Left colon (tissue), 2 donors: ENCODE measurements at regions not wholly inside any gene's neighbourhood (a gene's known extent, or its start where the extent isn't known, plus 50 kb on each side); places are given as distances from the start of the nearest gene placed in this dataset.

Experiments used
- ATAC-seq: fragments of 200-7000 bp; cut with Tn5 transposase; one replicate; pipeline ENCODE4 v1.9.1; 2020; ENCODE audit warnings: mild to moderate bottlenecking, moderate library complexity
- DNase-seq, 2 donors: peaks; one replicate each; pipeline ENCODE4 v3.0.0-alpha.2; 2020
- intact Hi-C, 2 donors: fragments of 100-400 bp; cut with DNase I in 1 of 2; cut with micrococcal nuclease in 1 of 2; formaldehyde crosslinking; loops; one replicate each; pipeline versions ENCODE4 v1.11.2 to v1.14.0; 2022; cut with DNase I, micrococcal nuclease
- donor health status: DM: no; HTN: no; CAD: no.
- donor health status: DM: yes; HTN: yes; CAD: no.

- intact Hi-C loops: no loop called here
- ATAC-seq: no peak
- DNase-seq: no peak
Measured at GRCh38 chr12:13628067-13628466, 353.3 kb downstream of the GRIN2B start.

DNA sequence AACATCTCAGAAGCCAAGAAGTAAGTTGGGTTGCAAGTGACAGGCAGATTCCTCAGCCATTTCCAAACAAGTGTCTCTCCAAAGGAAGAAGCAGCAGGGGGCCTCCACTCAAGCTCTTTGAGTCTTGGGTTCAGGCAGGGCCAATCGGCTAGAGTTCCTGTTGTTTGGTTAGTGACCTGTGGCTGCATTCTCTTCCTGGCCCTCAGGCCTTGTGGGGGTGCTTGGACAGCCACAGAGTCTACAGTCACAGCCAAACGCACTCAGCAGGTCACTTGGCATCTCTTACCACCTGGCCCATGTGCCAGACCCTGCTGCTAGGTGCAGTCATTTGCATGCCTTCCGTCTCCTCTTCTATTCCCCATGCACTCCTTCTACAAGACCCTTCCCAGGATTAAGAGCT lies 353.9 kb downstream of the GRIN2B start:
- ATAC-seq: no peak
- intact Hi-C loops: no loop called here
- no peak for DNase-seq

DNA sequence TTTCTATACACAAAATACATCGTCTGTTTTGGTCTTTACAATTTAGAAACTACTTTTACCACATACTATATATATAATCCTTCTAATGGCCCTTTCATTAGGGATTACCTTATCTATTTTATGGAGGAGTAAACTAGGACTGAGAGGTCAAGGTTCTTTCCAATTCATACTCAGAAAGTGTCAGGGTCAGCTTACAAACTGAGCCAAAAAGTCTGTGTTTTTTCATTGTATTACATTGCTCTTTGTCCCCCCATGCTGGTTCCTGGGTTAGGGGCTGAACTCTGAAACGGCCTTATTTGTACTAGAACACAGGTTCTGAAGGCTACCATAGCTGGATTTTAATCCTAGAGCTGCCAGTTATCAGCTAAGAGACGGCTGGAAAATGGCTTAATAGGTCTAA lies 368.1 kb downstream of the GRIN2B start:
- DNase-seq (no peak), ATAC-seq (no peak)
- intact Hi-C loops: no loop called here

DNA sequence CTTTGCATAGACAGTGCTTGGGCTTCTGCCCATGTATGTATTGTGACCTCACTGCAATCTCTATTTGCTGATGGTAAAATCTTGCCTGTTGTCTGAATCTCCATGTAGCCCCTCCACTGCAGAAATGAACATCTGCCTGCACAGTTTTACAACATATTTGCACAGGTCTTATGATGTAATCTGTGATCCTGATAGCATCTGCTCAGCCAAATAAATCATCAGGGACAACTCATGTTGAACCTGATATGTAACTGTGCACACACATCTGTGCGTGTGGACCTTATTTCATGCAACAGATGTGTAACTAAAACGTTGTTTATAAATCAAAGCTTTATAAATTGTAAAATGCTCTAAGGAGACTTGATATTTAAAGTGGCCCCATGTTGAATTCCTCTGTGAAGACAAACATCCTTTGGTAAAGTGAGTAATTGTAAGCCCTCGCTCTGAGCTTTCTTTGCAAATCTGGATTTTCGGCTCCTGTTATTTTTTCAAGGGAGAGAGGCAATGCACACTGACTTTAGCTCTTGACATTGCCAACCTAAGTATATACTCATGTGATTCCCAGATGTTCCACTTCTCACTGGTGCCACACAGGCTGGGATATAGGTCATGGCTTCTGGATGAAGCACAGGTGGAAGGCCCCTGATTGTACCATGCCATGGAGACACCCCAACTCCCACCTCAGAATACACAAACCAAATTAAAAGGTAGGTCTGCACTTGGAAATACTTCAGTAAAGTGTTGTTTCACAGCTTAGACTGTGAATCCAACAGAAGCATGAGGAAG lies 371.3 kb downstream of the GRIN2B start:
- intact Hi-C loops: loop anchor here in 1 of 2 donors (2.0 kb wide), 1 partner anchor 57 kb away; no protein-coding TSS in a partner anchor
- ATAC-seq (peak; percentile 48), DNase-seq (no peak)

DNA sequence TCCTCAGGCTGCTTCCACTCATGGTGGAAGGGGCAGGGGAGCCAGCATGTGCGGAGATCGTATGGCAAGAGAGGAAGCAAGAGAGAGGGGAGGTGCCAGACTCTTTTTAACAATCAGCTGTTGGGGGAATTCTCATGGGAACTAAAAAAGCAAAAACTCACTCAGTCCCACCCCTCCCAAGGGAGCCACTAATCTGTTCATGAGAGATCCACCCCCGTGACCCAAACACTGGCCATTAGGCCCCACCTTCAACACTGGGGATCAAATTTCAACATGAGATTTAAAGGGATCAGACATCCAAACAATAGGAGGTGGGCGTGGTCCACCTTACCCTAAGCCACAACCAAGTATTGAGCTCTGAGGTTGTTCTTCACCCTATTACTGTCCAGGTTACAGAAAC lies 375.1 kb downstream of the GRIN2B start:
- DNase-seq (no peak), ATAC-seq (no peak)
- intact Hi-C loops: no loop called here

DNA sequence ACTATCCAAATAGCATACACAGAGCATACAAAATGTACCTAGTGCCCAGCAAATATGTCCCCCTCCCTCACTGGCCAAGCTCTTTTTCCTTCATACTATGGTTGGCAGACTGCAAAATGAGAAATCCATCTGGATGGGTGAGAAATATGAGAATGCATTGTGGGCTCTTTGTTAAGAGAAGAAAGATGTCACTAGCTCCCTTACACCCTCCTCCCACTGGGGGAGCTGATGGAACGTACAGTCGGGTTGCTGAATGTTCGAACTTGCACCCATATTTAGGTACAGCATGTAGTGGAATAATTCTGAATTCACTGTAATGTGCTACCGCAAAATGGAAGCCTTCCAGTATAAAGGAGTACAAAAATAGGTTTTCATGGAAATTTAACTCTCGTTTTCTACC lies 377.4 kb downstream of the GRIN2B start:
- intact Hi-C loops: no loop called here
- ATAC-seq (no peak), DNase-seq (no peak)

- ATAC-seq (no peak), DNase-seq (no peak)
- intact Hi-C loops: no loop called here
Measured at GRCh38 chr12:13602172-13602571, 379.2 kb downstream of the GRIN2B start.

DNA sequence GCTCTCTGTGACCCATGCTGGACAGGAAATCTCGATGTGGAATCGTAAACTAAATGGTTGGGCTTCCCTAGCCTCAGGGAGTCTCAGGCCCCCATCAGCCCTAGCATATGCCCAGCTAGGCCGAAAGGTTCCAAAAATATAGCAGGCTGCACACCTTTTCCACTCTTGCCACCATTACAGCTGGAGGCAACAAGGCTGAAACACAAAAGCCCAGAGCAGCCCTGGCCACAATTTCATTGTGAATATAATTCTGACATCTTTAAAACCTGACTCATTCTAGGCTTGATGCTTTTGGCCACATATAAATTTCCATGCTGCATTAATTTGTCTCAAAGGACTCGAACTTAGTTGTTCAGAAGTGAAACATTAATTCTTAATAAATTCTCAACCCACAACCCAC lies 382.2 kb downstream of the GRIN2B start:
- intact Hi-C loops: no loop called here
- ATAC-seq (no peak), DNase-seq (no peak)

DNA sequence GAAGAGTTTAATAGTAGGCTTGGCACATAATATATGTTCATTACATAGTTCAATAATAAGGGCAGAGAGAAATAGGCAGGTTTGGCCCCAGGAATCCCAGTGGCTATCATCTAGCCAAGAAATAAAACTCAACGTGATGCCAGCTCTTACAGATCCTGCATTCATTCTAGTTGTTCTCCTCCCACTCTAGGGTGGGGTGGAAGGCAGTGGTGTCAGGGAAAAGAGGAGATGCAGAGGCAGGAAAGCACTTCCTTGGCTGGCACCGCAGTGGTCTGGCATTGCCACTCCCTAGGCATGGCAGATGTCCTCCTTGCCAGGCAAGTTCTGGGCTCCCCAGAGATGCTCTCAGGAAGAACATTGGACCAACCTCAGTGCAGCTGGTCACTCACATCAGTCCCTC lies 383.6 kb downstream of the GRIN2B start:
- no peak for DNase-seq
- intact Hi-C loops: no loop called here
- no peak for ATAC-seq

DNA sequence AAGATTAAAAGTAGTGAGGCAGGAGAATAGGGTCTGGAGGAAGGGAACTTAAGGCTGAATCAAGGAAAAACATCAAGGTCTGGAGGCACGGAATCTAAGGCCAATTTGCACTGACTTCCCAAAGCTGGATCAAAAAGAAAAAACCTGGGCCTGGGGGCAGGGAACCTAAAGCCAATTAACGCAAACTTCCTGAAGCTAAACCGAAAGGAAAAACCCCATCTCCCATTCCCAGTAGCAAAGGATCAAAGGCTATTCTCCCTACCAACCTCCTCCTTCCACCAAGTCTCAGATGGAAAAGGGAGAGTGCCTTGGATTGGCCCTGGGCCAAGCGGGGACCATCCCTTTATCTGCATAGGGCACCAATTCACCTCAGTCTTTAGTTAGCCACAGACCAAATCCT lies 384.2 kb downstream of the GRIN2B start:
- DNase-seq (no peak), ATAC-seq (no peak)
- intact Hi-C loops: no loop called here

DNA sequence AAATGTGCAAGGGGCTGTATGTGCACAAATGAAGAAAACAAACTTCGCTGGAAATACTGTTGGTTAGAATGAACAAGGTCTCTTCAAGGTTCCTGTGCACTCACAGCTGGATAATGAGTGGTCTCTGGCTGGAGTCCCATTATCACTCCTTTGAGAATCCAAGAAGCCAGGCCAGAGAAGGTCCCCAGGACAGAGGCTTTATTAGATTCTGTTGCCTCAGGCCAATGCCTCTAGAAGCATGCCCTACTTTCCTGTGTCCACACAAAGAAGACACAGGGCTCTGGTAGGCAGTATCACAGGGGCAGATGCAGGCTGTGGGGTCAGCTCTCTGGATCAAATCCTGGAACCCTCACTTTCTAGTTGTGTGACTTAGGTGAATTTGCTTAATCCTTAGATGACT lies 384.7 kb downstream of the GRIN2B start:
- ATAC-seq: no peak
- DNase-seq: no peak
- intact Hi-C loops: no loop called here

DNA sequence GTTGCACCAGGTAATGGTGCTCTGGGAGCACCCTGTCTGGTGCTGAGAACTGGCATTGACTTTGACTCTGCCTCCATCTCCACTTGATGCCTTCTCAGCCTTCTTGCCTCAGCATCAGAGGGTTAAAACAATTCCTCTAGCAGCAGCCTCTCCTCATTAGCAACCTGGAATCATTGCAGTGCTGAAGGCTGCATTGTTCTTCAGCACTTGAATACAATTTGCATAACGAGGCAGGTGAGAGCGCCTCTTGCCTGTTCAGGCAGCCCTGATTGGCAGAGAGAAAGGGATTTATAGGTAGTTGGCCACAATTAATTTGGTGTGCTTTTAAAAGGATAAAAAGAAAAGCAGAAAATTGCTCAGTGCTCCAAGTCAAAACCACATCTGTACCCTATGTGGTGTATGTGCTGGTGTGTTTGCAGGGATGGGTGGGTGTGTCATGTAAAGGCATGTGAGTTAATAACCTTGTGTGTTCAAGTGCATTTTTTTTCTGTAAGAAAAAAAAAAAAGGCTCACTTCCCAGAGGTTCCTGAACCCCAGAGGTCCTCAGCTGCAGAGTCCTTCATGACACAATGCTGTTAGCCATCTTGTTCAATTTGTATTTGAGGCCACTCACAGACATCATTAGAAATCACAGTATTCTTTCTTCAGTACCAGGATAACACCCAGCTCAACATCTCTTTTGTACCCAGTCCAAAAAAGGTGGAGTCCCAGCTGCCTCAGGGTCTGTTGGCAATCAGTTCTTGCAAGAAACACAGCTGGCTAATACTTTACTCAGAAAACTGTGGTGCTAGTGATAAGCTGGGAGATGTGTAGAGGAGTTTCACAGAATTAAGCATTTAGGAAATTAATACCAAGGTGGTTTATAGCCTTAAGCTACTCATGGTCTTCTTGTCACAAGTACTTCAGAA lies 385.6 kb downstream of the GRIN2B start:
- ATAC-seq: no peak
- DNase-seq: no peak
- intact Hi-C loops: no loop called here

DNA sequence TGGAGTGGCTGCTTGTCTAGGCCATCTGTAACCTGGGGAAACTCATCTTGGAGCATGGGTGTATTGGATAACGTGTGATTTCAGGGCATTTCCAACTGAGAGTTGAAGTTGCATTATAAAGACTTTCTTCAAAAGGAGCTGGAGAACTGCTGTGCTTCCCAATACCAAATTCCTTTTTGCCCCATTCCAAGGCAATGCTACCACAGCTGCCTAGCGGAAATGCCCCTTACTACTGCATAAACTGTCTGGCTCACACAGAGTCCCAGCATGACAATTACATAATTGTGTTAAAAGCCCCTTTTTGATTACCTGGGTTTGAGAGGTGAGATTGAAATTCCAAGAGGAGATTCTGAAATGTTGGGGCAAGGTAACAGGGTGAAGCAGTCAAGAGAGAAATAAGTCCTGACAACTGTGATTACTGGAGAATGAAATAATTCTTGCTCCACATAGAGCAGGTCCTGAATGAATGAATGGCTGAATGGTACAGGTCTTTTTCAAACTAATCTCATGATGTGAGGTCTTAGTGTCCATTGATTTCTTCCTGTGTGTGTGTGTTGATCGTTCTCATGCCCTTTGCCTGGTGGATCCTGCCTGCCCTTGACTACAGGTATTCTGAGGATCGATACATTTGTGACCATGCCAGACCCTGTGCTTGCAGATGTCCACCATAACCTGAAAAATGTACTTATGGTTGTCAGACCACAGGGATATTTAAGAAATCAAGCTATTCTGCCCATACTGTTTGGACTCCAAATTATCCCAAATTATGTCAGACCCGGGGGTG lies 386.5 kb downstream of the GRIN2B start:
- ATAC-seq (no peak), DNase-seq (no peak)
- intact Hi-C loops: no loop called here

- DNase-seq (no peak), ATAC-seq (no peak)
Measured at GRCh38 chr12:13592063-13592942, 389.1 kb downstream of the GRIN2B start.

DNA sequence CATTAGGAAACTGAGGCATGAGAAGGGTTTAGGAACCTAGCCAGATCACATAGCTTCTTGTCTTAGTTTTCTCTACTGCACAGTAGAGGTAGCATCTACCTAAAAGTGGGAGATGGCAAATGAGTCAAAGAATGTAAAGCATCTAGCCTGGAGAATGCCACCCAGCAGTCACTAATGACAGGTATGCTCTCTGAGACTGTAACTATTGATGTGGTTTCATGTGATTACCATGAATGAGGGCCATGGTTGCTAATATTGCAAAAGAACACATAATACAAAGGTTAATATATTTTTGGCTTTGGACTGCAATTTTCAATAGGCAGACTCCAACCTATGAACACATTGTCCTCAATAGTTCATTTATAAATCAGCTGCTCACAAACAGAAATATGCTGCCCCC lies 389.9 kb downstream of the GRIN2B start:
- intact Hi-C loops: no loop called here
- DNase-seq (no peak), ATAC-seq (no peak)

More at GRCh38 chr12:13592063-13592942, 389.1 kb downstream of the GRIN2B start:
- intact Hi-C loops: no loop called here

DNA sequence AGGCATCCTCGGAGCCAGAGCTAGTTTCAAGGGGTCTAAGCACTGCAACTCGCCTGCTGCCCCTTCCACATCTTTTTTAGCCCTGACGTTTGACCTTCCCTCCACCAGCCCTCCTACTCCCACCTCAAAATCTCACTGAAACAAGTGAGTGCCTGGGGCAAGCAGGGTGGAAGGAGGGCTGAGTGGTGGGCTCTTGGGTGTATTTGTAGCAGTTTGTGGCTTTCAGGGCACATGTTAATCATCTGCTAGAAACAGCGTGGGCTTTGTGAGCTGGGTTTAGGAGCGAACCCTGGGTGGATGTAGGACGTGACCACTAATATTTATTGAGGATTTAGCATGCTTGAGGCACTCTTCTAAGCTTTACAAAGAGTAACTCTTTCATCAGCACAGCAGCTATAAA lies 390.3 kb downstream of the GRIN2B start:
- ATAC-seq (no peak), DNase-seq (no peak)
- intact Hi-C loops: no loop called here

DNA sequence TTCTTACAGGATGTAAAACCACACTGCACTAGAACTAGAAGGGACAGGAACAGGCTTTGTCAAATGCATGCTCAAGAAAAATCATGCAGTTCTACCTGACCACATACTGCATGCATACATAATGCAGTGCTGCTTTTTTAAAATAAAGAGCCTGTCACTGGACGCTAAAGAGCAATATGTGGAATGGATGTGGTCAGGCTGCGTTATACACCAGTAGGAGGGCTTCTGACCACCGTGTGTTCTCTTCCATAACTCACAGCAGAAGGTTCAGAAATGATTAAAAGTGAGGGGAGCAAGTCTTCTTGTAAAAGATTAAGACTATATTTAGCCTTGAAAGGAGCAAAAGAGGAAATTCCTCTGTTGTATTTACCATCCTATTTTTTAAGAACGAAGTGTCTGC lies 392.0 kb downstream of the EMP1 start:
- ATAC-seq (no peak), DNase-seq (no peak)
- intact Hi-C loops: no loop called here

GRCh38 chr12:13587721-13588390 lies 391.3 kb downstream of the EMP1 start:
- DNase-seq (no peak), ATAC-seq (no peak)
- intact Hi-C loops: no loop called here
